ENCODE measurements at regions not wholly inside any gene's neighbourhood (a gene's known extent, or its start where the extent isn't known, plus 50 kb on each side); places are given as distances from the start of the nearest gene placed in this dataset.

GRCh38 chr2:8080063-8080462, 601.8 kb upstream of the ID2 start:
- peaks cover 0 to 4% of the 10 kb centered on the region in 2 donors for H3K4me1 ChIP-seq (ENCODE audit: control insufficient read depth in 2 of 2, insufficient read depth in 1 of 2, low read depth in 1 of 2, low read length in 2 of 2)
- H3K14ac ChIP-seq (ENCODE audit: low read length): no peak overlapping the region
- H3K36me3 ChIP-seq (replicated peaks in 1 of 2; ENCODE audit: control insufficient read depth in 2 of 2, insufficient read depth in 2 of 2, low read length in 2 of 2): no peaks in the 10 kb centered on the region
- H3K9ac ChIP-seq (ENCODE audit: low read depth, low read length, poor library complexity): no peak overlapping the region
- H3K18ac ChIP-seq (ENCODE audit: low read length): no peak overlapping the region
- no peaks in the 10 kb centered on the region for H3K79me1 ChIP-seq (ENCODE audit: low read depth, low read length)
- H3K27ac ChIP-seq (replicated peaks; ENCODE audit: low read length): no peak overlapping the region
- no peak overlapping the region for H3K4me2 ChIP-seq (ENCODE audit: insufficient read depth, low read length, poor library complexity, severe bottlenecking)
- no peak overlapping the region for H2AK5ac ChIP-seq (ENCODE audit: low read depth, low read length)
- H4K8ac ChIP-seq (ENCODE audit: low read depth, low read length): no peak overlapping the region
- no peak overlapping the region for H3K4ac ChIP-seq (ENCODE audit: low read length)
- no peaks in the 10 kb centered on the region for H3K27me3 ChIP-seq (ENCODE audit: control insufficient read depth in 3 of 3, insufficient read depth in 3 of 3, low read depth in 1 of 3, low read length in 3 of 3)
- no peak overlapping the region for H2AFZ ChIP-seq (ENCODE audit: low read length)
- H3K9me3 ChIP-seq (replicated peaks in 1 of 2; ENCODE audit: control insufficient read depth in 2 of 2, insufficient read depth in 1 of 2, low read depth in 1 of 2, low read length in 2 of 2): no peaks in the 10 kb centered on the region
- no peak overlapping the region for H4K91ac ChIP-seq (ENCODE audit: low read depth, low read length, poor library complexity)
- no peak overlapping the region for H2BK15ac ChIP-seq (ENCODE audit: low read length)
- no peak overlapping the region for H3K4me3 ChIP-seq (ENCODE audit: low read length in 2 of 2)
- no peak overlapping the region for H2BK12ac ChIP-seq (ENCODE audit: low read length)
- DNase-seq (ENCODE audit: low spot score): no peak
- no peak overlapping the region for H3K23ac ChIP-seq (ENCODE audit: low read depth, low read length, poor library complexity)
- no peak overlapping the region for H2BK120ac ChIP-seq (ENCODE audit: low read depth, low read length)
- H2BK5ac ChIP-seq (ENCODE audit: low read length): no peak overlapping the region

- Histone ChIP-seq H3K4me1 (ENCODE audit: control insufficient read depth in 2 of 2, insufficient read depth in 1 of 2, low read depth in 1 of 2, low read length in 2 of 2) (peaks cover 0 to 4% of the 10 kb centered on the region in 2 donors), H3K9ac (ENCODE audit: low read depth, low read length, poor library complexity) (no peak overlapping the region), H3K9me3 (replicated peaks in 1 of 2; ENCODE audit: control insufficient read depth in 2 of 2, insufficient read depth in 1 of 2, low read depth in 1 of 2, low read length in 2 of 2) (no peaks in the 10 kb centered on the region), H3K23ac (ENCODE audit: low read depth, low read length, poor library complexity) (no peak overlapping the region), H2BK15ac (ENCODE audit: low read length) (no peak overlapping the region), H3K18ac (ENCODE audit: low read length) (no peak overlapping the region), H3K79me1 (ENCODE audit: low read depth, low read length) (no peaks in the 10 kb centered on the region), H2BK5ac (ENCODE audit: low read length) (no peak overlapping the region), H3K4ac (ENCODE audit: low read length) (no peak overlapping the region), H3K4me2 (ENCODE audit: insufficient read depth, low read length, poor library complexity, severe bottlenecking) (no peak overlapping the region), H3K27me3 (ENCODE audit: control insufficient read depth in 3 of 3, insufficient read depth in 3 of 3, low read depth in 1 of 3, low read length in 3 of 3) (no peaks in the 10 kb centered on the region), H2BK12ac (ENCODE audit: low read length) (no peak overlapping the region), H2BK120ac (ENCODE audit: low read depth, low read length) (no peak overlapping the region), H3K4me3 (ENCODE audit: low read length in 2 of 2) (no peak overlapping the region), H2AFZ (ENCODE audit: low read length) (no peak overlapping the region), H4K8ac (ENCODE audit: low read depth, low read length) (no peak overlapping the region), H3K14ac (ENCODE audit: low read length) (no peak overlapping the region), H3K27ac (replicated peaks; ENCODE audit: low read length) (no peak overlapping the region), H4K91ac (ENCODE audit: low read depth, low read length, poor library complexity) (no peak overlapping the region), H2AK5ac (ENCODE audit: low read depth, low read length) (no peak overlapping the region), H3K36me3 (replicated peaks in 1 of 2; ENCODE audit: control insufficient read depth in 2 of 2, insufficient read depth in 2 of 2, low read length in 2 of 2) (no peaks in the 10 kb centered on the region)
- DNase-seq (ENCODE audit: low spot score): no peak
- WGBS, 2 donors (ENCODE audit: extremely low coverage in 2 of 2, insufficient read length in 2 of 2, insufficient replicate concordance in 1 of 2): no CpG with 5 or more reads among the region's 5 CpGs
These were observed 600.7 kb upstream of the ID2 start for GRCh38 chr2:8081130-8081529.

DNA sequence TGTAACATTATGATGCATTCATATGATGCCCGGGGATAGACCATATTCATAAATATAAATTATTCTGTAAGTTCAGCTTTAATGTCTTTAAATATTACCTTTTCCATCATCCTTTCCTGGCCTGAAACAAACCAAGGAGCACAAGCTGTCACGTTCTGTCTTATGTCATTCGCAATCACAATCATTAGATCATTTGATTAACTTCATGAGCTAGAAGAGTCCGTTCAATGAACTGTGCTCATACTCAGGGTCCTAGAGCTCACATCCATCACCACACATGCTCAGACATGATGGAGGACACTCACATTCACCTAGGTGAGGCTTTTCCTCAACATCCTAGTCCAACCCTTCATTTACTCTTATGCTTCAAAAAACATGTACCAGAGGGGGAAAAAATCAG, 599.0 kb upstream of the ID2 start:
- no peak overlapping the region for H4K8ac ChIP-seq (ENCODE audit: low read depth, low read length)
- H2BK15ac ChIP-seq (ENCODE audit: low read length): no peak overlapping the region
- H3K14ac ChIP-seq (ENCODE audit: low read length): no peak overlapping the region
- no peak overlapping the region for H2BK5ac ChIP-seq (ENCODE audit: low read length)
- no peaks in the 10 kb centered on the region for H3K36me3 ChIP-seq (replicated peaks in 1 of 2; ENCODE audit: control insufficient read depth in 2 of 2, insufficient read depth in 2 of 2, low read length in 2 of 2)
- H2AK5ac ChIP-seq (ENCODE audit: low read depth, low read length): no peak overlapping the region
- H2BK12ac ChIP-seq (ENCODE audit: low read length): no peak overlapping the region
- no peak overlapping the region for H3K27ac ChIP-seq (replicated peaks; ENCODE audit: low read length)
- no peak overlapping the region for H3K4me3 ChIP-seq (ENCODE audit: low read length in 2 of 2)
- no peaks in the 10 kb centered on the region for H3K27me3 ChIP-seq (ENCODE audit: control insufficient read depth in 3 of 3, insufficient read depth in 3 of 3, low read depth in 1 of 3, low read length in 3 of 3)
- H3K9me3 ChIP-seq (replicated peaks in 1 of 2; ENCODE audit: control insufficient read depth in 2 of 2, insufficient read depth in 1 of 2, low read depth in 1 of 2, low read length in 2 of 2): no peaks in the 10 kb centered on the region
- H3K18ac ChIP-seq (ENCODE audit: low read length): no peak overlapping the region
- H3K4me1 ChIP-seq (ENCODE audit: control insufficient read depth in 2 of 2, insufficient read depth in 1 of 2, low read depth in 1 of 2, low read length in 2 of 2): peaks cover 0 to 4% of the 10 kb centered on the region in 2 donors
- H3K4ac ChIP-seq (ENCODE audit: low read length): no peak overlapping the region
- no peaks in the 10 kb centered on the region for H3K79me1 ChIP-seq (ENCODE audit: low read depth, low read length)
- no peak overlapping the region for H3K9ac ChIP-seq (ENCODE audit: low read depth, low read length, poor library complexity)
- no peak overlapping the region for H4K91ac ChIP-seq (ENCODE audit: low read depth, low read length, poor library complexity)
- no peak overlapping the region for H3K23ac ChIP-seq (ENCODE audit: low read depth, low read length, poor library complexity)
- no peak overlapping the region for H2AFZ ChIP-seq (ENCODE audit: low read length)
- H3K4me2 ChIP-seq (ENCODE audit: insufficient read depth, low read length, poor library complexity, severe bottlenecking): no peak overlapping the region
- no peak overlapping the region for H2BK120ac ChIP-seq (ENCODE audit: low read depth, low read length)
- no peak for DNase-seq (ENCODE audit: low spot score)
- no CpG with 5 or more reads among the region's 4 CpGs for WGBS, 2 donors (ENCODE audit: extremely low coverage in 2 of 2, insufficient read length in 2 of 2, insufficient replicate concordance in 1 of 2)

DNA sequence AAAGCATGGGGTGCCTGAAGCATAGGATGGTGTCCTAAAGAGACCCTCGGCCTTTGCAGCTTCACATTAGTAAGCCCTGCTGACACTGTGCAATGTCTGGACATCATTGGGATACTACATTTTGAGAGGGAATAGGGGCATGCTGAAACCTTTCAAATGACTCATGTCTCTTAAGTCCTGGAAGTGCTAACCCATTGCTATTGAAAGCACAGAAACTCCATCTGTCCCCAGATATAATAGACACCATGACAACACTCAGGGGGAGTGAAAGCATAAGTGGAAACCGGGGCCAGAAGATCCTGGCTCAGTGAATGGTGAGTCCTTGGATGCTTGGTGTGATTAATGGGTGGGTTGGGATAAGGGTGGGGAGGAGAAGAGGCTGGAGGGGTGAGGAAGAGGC, 595.5 kb upstream of the ID2 start:
- no peak overlapping the region for H3K23ac ChIP-seq (ENCODE audit: low read depth, low read length, poor library complexity)
- H4K8ac ChIP-seq (ENCODE audit: low read depth, low read length): no peak overlapping the region
- H2BK12ac ChIP-seq (ENCODE audit: low read length): no peak overlapping the region
- no peaks in the 10 kb centered on the region for H3K79me1 ChIP-seq (ENCODE audit: low read depth, low read length)
- H3K4me3 ChIP-seq (ENCODE audit: low read length in 2 of 2): no peak overlapping the region
- H3K18ac ChIP-seq (ENCODE audit: low read length): no peak overlapping the region
- no peak overlapping the region for H2BK15ac ChIP-seq (ENCODE audit: low read length)
- no peak overlapping the region for H3K14ac ChIP-seq (ENCODE audit: low read length)
- no peaks in the 10 kb centered on the region for H3K27me3 ChIP-seq (ENCODE audit: control insufficient read depth in 3 of 3, insufficient read depth in 3 of 3, low read depth in 1 of 3, low read length in 3 of 3)
- no peak overlapping the region for H2BK120ac ChIP-seq (ENCODE audit: low read depth, low read length)
- no CpG with 5 or more reads among the region's 2 CpGs for WGBS, 2 donors (ENCODE audit: extremely low coverage in 2 of 2, insufficient read length in 2 of 2, insufficient replicate concordance in 1 of 2)
- H3K4me2 ChIP-seq (ENCODE audit: insufficient read depth, low read length, poor library complexity, severe bottlenecking): no peak overlapping the region
- no peak overlapping the region for H3K27ac ChIP-seq (replicated peaks; ENCODE audit: low read length)
- no peak overlapping the region for H3K4ac ChIP-seq (ENCODE audit: low read length)
- H3K9ac ChIP-seq (ENCODE audit: low read depth, low read length, poor library complexity): no peak overlapping the region
- H2AK5ac ChIP-seq (ENCODE audit: low read depth, low read length): no peak overlapping the region
- H4K91ac ChIP-seq (ENCODE audit: low read depth, low read length, poor library complexity): no peak overlapping the region
- no peak overlapping the region for H2AFZ ChIP-seq (ENCODE audit: low read length)
- H3K9me3 ChIP-seq (replicated peaks in 1 of 2; ENCODE audit: control insufficient read depth in 2 of 2, insufficient read depth in 1 of 2, low read depth in 1 of 2, low read length in 2 of 2): no peaks in the 10 kb centered on the region
- H2BK5ac ChIP-seq (ENCODE audit: low read length): no peak overlapping the region
- H3K36me3 ChIP-seq (replicated peaks in 1 of 2; ENCODE audit: control insufficient read depth in 2 of 2, insufficient read depth in 2 of 2, low read length in 2 of 2): no peaks in the 10 kb centered on the region
- DNase-seq (ENCODE audit: low spot score): no peak
- H3K4me1 ChIP-seq (ENCODE audit: control insufficient read depth in 2 of 2, insufficient read depth in 1 of 2, low read depth in 1 of 2, low read length in 2 of 2): peaks cover 4 to 7% of the 10 kb centered on the region in 2 donors

Data from neuronal stem cell (in vitro differentiated cells).